Tibial nerve (tissue), 4 donors: ENCODE measurements at regions not wholly inside any gene's neighbourhood (a gene's known extent, or its start where the extent isn't known, plus 50 kb on each side); places are given as distances from the start of the nearest gene placed in this dataset.

Source experiments
- DNase-seq, 2 donors: peaks; one replicate each; pipeline ENCODE4 v3.0.0-alpha.2; 2019; ENCODE audit warnings: low spot score in 2 of 2
- H3K27ac ChIP-seq, 4 donors: fragments of 200-600 bp; sonication (generic) in 3 of 4; one replicate each; pipeline ENCODE4 v1.5.1; 2017 to 2019; ENCODE audit warnings: mild to moderate bottlenecking in 1 of 4
- H3K27me3 ChIP-seq, 2 donors: fragments of 200-600 bp; sonication (generic) in 1 of 2; one replicate each; pipeline versions ENCODE4 v1.5.1 to v1.6.0; 2017 to 2019
- H3K36me3 ChIP-seq, 3 donors: fragments of 200-600 bp; sonication (generic); one replicate each; pipeline ENCODE4 v1.5.1; 2018 to 2019
- H3K4me1 ChIP-seq, 4 donors: fragments of 200-600 bp; sonication (generic) in 3 of 4; one replicate each; pipeline ENCODE4 v1.5.1; 2017 to 2019
- H3K4me3 ChIP-seq, 4 donors: fragments of 200-600 bp; sonication (generic) in 3 of 4; one replicate each; pipeline ENCODE4 v1.5.1; 2017 to 2019; ENCODE audit warnings: mild to moderate bottlenecking in 1 of 4, moderate library complexity in 1 of 4
- H3K9me3 ChIP-seq, 4 donors: fragments of 200-600 bp; sonication (generic) in 3 of 4; one replicate each; pipeline ENCODE4 v1.5.1; 2017 to 2019
- EP300 ChIP-seq, 2 donors: sonication (generic); formaldehyde crosslinking; IDR thresholded peaks; one replicate each; pipeline ENCODE4 v1.6.1; 2017; ENCODE audit warnings: antibody characterized with exemption in 2 of 2, mild to moderate bottlenecking in 1 of 2
- POLR2A ChIP-seq, 2 donors: fragments of 450-650 bp; IDR thresholded peaks; one replicate each; pipeline ENCODE4 v1.6.1; 2017; ENCODE audit warnings: antibody characterized with exemption in 2 of 2, mild to moderate bottlenecking in 2 of 2, moderate library complexity in 2 of 2
- WGBS, 2 donors: methylation state at CpG; one replicate each; pipeline ENCODE4 v1.1.5; 2018; 5-methylcytosine and 5-hydroxymethylcytosine counted together
- TF ChIP-seq, protein P1 (sequence below), 5 experiments: fragments of 200-600 bp in 3 of 5; fragments of 450-650 bp in 2 of 5; sonication (generic) in 3 of 5; IDR thresholded peaks; one replicate each; pipeline ENCODE4 v1.5.1; 2016 to 2019; ENCODE audit warnings: antibody characterized with exemption in 5 of 5, mild to moderate bottlenecking in 3 of 5, moderate library complexity in 2 of 5

- DNase-seq = no peak
- H3K36me3 ChIP-seq = no peaks in the 10 kb centered on the region
- no peak for TF ChIP-seq POLR2A (IDR thresholded peaks at IDR 0.05)
- TF ChIP-seq EP300 (IDR thresholded peaks at IDR 0.05) = no peak
- TF ChIP-seq, protein P1, sequence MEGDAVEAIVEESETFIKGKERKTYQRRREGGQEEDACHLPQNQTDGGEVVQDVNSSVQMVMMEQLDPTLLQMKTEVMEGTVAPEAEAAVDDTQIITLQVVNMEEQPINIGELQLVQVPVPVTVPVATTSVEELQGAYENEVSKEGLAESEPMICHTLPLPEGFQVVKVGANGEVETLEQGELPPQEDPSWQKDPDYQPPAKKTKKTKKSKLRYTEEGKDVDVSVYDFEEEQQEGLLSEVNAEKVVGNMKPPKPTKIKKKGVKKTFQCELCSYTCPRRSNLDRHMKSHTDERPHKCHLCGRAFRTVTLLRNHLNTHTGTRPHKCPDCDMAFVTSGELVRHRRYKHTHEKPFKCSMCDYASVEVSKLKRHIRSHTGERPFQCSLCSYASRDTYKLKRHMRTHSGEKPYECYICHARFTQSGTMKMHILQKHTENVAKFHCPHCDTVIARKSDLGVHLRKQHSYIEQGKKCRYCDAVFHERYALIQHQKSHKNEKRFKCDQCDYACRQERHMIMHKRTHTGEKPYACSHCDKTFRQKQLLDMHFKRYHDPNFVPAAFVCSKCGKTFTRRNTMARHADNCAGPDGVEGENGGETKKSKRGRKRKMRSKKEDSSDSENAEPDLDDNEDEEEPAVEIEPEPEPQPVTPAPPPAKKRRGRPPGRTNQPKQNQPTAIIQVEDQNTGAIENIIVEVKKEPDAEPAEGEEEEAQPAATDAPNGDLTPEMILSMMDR (IDR thresholded peaks at IDR 0.05) = no peak
- no peak overlapping the region for H3K27ac ChIP-seq
- peaks cover 0 to 24% (median 0%) of the 10 kb centered on the region in 4 donors for H3K9me3 ChIP-seq
- no peak overlapping the region for H3K4me3 ChIP-seq
- H3K4me1 ChIP-seq = no peaks in the 10 kb centered on the region
- no peaks in the 10 kb centered on the region for H3K27me3 ChIP-seq
- WGBS, 2 donors = 82 to 83% methylated on average over 2 of the region's 2 CpGs
Observed at GRCh38 chr6:92577077-92577719, 842.2 kb downstream of the EPHA7 start.

DNA sequence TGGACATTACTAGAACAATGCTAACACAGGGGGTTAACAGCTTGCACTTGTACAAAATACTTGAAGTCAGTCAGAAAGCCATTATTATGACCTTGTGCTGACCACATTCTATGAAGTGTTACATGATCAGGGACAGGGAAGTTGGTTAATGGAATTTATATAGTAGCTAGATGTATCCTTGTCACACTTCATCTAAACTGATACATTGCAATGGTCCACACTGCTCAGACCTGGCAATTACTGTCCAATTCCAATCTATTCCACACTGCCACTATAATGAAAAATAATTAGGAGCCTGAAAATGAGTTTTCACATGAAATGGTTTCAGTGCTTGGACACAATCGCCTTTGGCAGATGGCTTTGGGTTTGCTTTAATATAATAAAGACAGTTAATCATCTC, 850.8 kb downstream of the EPHA7 start:
- DNase-seq = no peak
- no peak for TF ChIP-seq POLR2A (IDR thresholded peaks at IDR 0.05)
- TF ChIP-seq, protein P1 (IDR thresholded peaks at IDR 0.05) = no peak
- no peak for TF ChIP-seq EP300 (IDR thresholded peaks at IDR 0.05)
- Histone ChIP-seq H3K27ac (no peak overlapping the region), H3K9me3 (no peaks in the 10 kb centered on the region), H3K4me1 (no peaks in the 10 kb centered on the region), H3K4me3 (no peak overlapping the region), H3K27me3 (no peaks in the 10 kb centered on the region), H3K36me3 (no peaks in the 10 kb centered on the region)
- WGBS, 2 donors = 83 to 88% methylated on average over 1 of the region's 1 CpG

DNA sequence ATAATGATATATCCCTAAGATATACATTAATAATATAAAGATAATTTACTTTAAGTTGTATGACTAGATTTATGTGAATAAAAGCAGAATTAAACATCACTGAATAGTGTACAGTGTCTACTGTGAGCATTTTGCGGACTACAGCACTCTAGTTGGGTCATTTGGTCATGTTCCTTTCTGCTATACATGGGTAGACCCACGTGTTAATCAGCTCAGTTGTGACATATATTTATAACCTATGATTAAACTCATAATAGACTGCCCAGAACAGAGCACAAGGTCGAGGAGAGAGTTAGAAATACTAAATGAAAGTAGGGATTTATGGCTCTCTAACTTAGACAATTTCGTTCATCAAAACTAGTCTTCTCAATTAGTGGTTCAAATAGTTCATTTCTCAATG, 852.7 kb downstream of the EPHA7 start:
- Histone ChIP-seq H3K4me1 (no peaks in the 10 kb centered on the region), H3K4me3 (no peak overlapping the region), H3K9me3 (no peaks in the 10 kb centered on the region), H3K27me3 (no peaks in the 10 kb centered on the region), H3K36me3 (no peaks in the 10 kb centered on the region), H3K27ac (no peak overlapping the region)
- TF ChIP-seq, protein P1 (IDR thresholded peaks at IDR 0.05) = no peak
- TF ChIP-seq POLR2A (IDR thresholded peaks at IDR 0.05) (no peak), EP300 (IDR thresholded peaks at IDR 0.05) (no peak)
- WGBS, 2 donors = 57 to 64% methylated on average over 4 of the region's 4 CpGs
- no peak for DNase-seq

- Histone ChIP-seq H3K36me3 (no peaks in the 10 kb centered on the region), H3K4me3 (no peak overlapping the region), H3K27me3 (no peaks in the 10 kb centered on the region), H3K9me3 (no peaks in the 10 kb centered on the region), H3K4me1 (no peaks in the 10 kb centered on the region), H3K27ac (no peak overlapping the region)
- TF ChIP-seq, protein P1 (IDR thresholded peaks at IDR 0.05) = no peak
- no peak for TF ChIP-seq EP300 (IDR thresholded peaks at IDR 0.05)
- TF ChIP-seq POLR2A (IDR thresholded peaks at IDR 0.05) = no peak
- WGBS, 2 donors = 60 to 62% methylated on average over 3 of the region's 3 CpGs
- no peak for DNase-seq
Observed at GRCh38 chr6:92564376-92564775, 855.0 kb downstream of the EPHA7 start.

DNA sequence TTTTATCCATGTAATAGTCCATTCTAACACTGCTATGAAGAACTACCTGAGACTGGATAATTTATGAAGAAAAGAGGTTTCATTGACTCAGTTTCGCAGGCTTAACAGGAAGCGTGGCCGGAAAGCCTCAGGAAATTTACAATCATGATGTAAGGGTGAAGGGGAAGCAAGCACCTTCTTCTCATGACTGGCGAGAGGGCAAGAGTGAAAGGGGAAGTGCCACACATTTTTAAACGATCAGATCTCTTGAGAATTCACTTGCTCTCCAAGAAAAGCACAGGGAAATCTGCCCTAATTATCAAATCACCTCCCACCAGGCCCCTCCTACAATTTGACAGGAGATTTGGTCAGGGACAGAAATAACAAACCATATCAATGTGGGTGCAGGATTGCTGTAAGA, 859.7 kb downstream of the EPHA7 start:
- WGBS, 2 donors = 44% methylated on average over 5 of the region's 5 CpGs
- TF ChIP-seq EP300 (IDR thresholded peaks at IDR 0.05) = no peak
- TF ChIP-seq POLR2A (IDR thresholded peaks at IDR 0.05) = no peak
- TF ChIP-seq, protein P1 (IDR thresholded peaks at IDR 0.05) = no peak

More for the DNA sequence above, 859.7 kb downstream of the EPHA7 start:
- Histone ChIP-seq H3K4me3 (no peak overlapping the region), H3K36me3 (no peaks in the 10 kb centered on the region), H3K4me1 (no peaks in the 10 kb centered on the region), H3K9me3 (no peaks in the 10 kb centered on the region), H3K27ac (no peak overlapping the region), H3K27me3 (no peaks in the 10 kb centered on the region)
- DNase-seq = no peak
